ENCODE measurements at regions not wholly inside any gene's neighbourhood (a gene's known extent, or its start where the extent isn't known, plus 50 kb on each side); places are given as distances from the start of the nearest gene placed in this dataset.

DNA sequence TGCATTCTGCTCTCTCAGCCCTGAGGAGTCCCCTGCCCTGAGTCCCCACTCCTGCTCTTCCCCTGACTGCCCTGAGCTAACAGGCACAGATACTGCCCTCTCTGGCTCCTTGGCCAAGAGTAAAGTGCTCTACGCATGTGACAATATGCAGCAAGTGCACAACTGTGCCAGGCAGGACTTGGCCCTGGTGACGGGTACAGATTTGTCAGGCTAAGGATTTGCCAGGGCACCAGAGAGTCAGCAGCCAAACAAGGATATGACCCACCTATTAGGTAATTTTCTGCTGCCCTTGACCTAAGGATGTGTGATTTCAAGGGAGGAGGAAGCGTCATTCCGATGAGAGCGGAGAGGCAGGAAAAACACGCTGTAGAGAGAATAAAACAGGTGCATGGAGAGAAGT lies 339.0 kb downstream of the PTPRU start:
- in situ Hi-C loops (cut with MboI) (no loop called here), intact Hi-C loops (cut with micrococcal nuclease; ENCODE audit: unreplicated experiment) (loop anchor here (2.0 kb wide), 1 partner anchor 36 kb away; no protein-coding TSS in a partner anchor)
- ChIA-PET POLR2A (no interaction called here), CTCF (no interaction called here), SMC1A (ENCODE audit: uncharacterized antibody, unreplicated experiment) (no interaction called here), RAD21 (ENCODE audit: unreplicated experiment) (no interaction called here)
- FAIRE-seq: no peak
- ATAC-seq: no peak
- no peak for DNase-seq (ENCODE audit: low read depth, low spot score)
- Histone ChIP-seq H3K36me3 (ENCODE audit: control insufficient read depth in 2 of 2, insufficient read depth in 2 of 2, low read length in 1 of 2) (no peaks in the 10 kb centered on the region), H3K79me2 (ENCODE audit: control insufficient read depth, insufficient read depth, low read length) (no peaks in the 10 kb centered on the region), H4K20me1 (ENCODE audit: control insufficient read depth, insufficient read depth) (no peaks in the 10 kb centered on the region), H3K9ac (ENCODE audit: control insufficient read depth, insufficient read depth, low read length) (no peak overlapping the region), H3K4me1 (ENCODE audit: control insufficient read depth, insufficient read depth, low read length) (no peaks in the 10 kb centered on the region), H2AFZ (ENCODE audit: control insufficient read depth, low read depth, low read length) (no peak overlapping the region), H3K9me3 (replicated peaks; ENCODE audit: control insufficient read depth, insufficient read depth, low read length) (no peaks in the 10 kb centered on the region), H3K27me3 (replicated peaks in 1 of 2; ENCODE audit: control insufficient read depth in 2 of 2, insufficient read depth in 2 of 2, low read length in 1 of 2) (peaks cover 1 to 2% of the 10 kb centered on the region in 2 experiments; a peak in 2 of 4 replicates), H3K4me3 (no peak overlapping the region), H3K4me2 (ENCODE audit: control insufficient read depth, insufficient read depth) (no peak overlapping the region), H3K27ac (ENCODE audit: control insufficient read depth, insufficient read depth) (no peak overlapping the region)
- WGBS (ENCODE audit: insufficient coverage, insufficient replicate concordance, low lambda C conversion rate, missing lambda C conversion rate): 29% methylated on average over 6 of the region's 6 CpGs
- no TSS peak for BruUV-seq (replicated peaks)
- no peak for TF ChIP-seq MEF2A (IDR thresholded peaks at IDR 0.05; ENCODE audit: insufficient read depth, low read depth, low read length)
- TF ChIP-seq, protein P1, sequence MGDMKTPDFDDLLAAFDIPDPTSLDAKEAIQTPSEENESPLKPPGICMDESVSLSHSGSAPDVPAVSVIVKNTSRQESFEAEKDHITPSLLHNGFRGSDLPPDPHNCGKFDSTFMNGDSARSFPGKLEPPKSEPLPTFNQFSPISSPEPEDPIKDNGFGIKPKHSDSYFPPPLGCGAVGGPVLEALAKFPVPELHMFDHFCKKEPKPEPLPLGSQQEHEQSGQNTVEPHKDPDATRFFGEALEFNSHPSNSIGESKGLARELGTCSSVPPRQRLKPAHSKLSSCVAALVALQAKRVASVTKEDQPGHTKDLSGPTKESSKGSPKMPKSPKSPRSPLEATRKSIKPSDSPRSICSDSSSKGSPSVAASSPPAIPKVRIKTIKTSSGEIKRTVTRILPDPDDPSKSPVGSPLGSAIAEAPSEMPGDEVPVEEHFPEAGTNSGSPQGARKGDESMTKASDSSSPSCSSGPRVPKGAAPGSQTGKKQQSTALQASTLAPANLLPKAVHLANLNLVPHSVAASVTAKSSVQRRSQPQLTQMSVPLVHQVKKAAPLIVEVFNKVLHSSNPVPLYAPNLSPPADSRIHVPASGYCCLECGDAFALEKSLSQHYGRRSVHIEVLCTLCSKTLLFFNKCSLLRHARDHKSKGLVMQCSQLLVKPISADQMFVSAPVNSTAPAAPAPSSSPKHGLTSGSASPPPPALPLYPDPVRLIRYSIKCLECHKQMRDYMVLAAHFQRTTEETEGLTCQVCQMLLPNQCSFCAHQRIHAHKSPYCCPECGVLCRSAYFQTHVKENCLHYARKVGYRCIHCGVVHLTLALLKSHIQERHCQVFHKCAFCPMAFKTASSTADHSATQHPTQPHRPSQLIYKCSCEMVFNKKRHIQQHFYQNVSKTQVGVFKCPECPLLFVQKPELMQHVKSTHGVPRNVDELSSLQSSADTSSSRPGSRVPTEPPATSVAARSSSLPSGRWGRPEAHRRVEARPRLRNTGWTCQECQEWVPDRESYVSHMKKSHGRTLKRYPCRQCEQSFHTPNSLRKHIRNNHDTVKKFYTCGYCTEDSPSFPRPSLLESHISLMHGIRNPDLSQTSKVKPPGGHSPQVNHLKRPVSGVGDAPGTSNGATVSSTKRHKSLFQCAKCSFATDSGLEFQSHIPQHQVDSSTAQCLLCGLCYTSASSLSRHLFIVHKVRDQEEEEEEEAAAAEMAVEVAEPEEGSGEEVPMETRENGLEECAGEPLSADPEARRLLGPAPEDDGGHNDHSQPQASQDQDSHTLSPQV (IDR thresholded peaks at IDR 0.05): no peak
- TF ChIP-seq GATAD2B (conservative IDR thresholded peaks at IDR 0.05; ENCODE audit: low read depth): no peak

DNA sequence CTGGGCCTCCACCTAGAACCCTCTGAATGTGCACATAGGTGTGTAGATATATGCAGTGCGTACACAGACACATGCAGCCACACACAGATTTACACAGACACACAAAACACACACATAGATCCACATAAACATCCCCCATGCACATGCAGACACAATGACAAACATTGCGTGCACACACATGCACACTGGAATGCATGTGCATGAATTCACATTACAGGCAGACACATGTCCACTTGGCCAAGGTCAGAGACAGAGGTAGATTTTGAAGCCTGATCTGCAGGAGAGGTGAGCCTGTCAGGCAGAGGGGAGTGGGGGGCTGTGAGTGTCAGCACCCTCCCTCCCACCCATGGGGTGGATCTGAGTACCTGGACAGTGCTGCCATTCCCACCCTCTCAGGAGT lies 338.5 kb downstream of the PTPRU start:
- ATAC-seq: no peak
- 50% methylated on average over 2 of the region's 2 CpGs for WGBS (ENCODE audit: insufficient coverage, insufficient replicate concordance, low lambda C conversion rate, missing lambda C conversion rate)
- no peaks in the 10 kb centered on the region for H4K20me1 ChIP-seq (ENCODE audit: control insufficient read depth, insufficient read depth)
- H3K4me1 ChIP-seq (ENCODE audit: control insufficient read depth, insufficient read depth, low read length): no peaks in the 10 kb centered on the region
- ChIA-PET CTCF (no interaction called here), SMC1A (ENCODE audit: uncharacterized antibody, unreplicated experiment) (no interaction called here), RAD21 (ENCODE audit: unreplicated experiment) (no interaction called here), POLR2A (no interaction called here)
- H3K27me3 ChIP-seq (replicated peaks in 1 of 2; ENCODE audit: control insufficient read depth in 2 of 2, insufficient read depth in 2 of 2, low read length in 1 of 2): peaks cover 1 to 2% of the 10 kb centered on the region in 2 experiments; a peak in 1 of 4 replicates
- no peaks in the 10 kb centered on the region for H3K36me3 ChIP-seq (ENCODE audit: control insufficient read depth in 2 of 2, insufficient read depth in 2 of 2, low read length in 1 of 2)
- no peak overlapping the region for H3K9ac ChIP-seq (ENCODE audit: control insufficient read depth, insufficient read depth, low read length)
- no peak overlapping the region for H3K27ac ChIP-seq (ENCODE audit: control insufficient read depth, insufficient read depth)
- no peak overlapping the region for H3K4me2 ChIP-seq (ENCODE audit: control insufficient read depth, insufficient read depth)
- BruUV-seq (replicated peaks): no TSS peak
- in situ Hi-C loops (cut with MboI): no loop called here
- H3K79me2 ChIP-seq (ENCODE audit: control insufficient read depth, insufficient read depth, low read length): no peaks in the 10 kb centered on the region
- H2AFZ ChIP-seq (ENCODE audit: control insufficient read depth, low read depth, low read length): no peak overlapping the region
- intact Hi-C loops (cut with micrococcal nuclease; ENCODE audit: unreplicated experiment): loop anchor here (2.0 kb wide), 1 partner anchor 36 kb away; no protein-coding TSS in a partner anchor
- no peak overlapping the region for H3K4me3 ChIP-seq
- DNase-seq (ENCODE audit: low read depth, low spot score): no peak
- no peaks in the 10 kb centered on the region for H3K9me3 ChIP-seq (replicated peaks; ENCODE audit: control insufficient read depth, insufficient read depth, low read length)
- no peak for FAIRE-seq
- TF ChIP-seq, protein P2, sequence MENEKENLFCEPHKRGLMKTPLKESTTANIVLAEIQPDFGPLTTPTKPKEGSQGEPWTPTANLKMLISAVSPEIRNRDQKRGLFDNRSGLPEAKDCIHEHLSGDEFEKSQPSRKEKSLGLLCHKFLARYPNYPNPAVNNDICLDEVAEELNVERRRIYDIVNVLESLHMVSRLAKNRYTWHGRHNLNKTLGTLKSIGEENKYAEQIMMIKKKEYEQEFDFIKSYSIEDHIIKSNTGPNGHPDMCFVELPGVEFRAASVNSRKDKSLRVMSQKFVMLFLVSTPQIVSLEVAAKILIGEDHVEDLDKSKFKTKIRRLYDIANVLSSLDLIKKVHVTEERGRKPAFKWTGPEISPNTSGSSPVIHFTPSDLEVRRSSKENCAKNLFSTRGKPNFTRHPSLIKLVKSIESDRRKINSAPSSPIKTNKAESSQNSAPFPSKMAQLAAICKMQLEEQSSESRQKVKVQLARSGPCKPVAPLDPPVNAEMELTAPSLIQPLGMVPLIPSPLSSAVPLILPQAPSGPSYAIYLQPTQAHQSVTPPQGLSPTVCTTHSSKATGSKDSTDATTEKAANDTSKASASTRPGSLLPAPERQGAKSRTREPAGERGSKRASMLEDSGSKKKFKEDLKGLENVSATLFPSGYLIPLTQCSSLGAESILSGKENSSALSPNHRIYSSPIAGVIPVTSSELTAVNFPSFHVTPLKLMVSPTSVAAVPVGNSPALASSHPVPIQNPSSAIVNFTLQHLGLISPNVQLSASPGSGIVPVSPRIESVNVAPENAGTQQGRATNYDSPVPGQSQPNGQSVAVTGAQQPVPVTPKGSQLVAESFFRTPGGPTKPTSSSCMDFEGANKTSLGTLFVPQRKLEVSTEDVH (IDR thresholded peaks at IDR 0.05; ENCODE audit: low read depth, partially characterized antibody): no peak
- TF ChIP-seq JUNB (IDR thresholded peaks at IDR 0.05): no peak
- TF ChIP-seq BRCA1 (IDR thresholded peaks at IDR 0.05; ENCODE audit: low read depth, low read length): no peak
- TF ChIP-seq, protein P3, sequence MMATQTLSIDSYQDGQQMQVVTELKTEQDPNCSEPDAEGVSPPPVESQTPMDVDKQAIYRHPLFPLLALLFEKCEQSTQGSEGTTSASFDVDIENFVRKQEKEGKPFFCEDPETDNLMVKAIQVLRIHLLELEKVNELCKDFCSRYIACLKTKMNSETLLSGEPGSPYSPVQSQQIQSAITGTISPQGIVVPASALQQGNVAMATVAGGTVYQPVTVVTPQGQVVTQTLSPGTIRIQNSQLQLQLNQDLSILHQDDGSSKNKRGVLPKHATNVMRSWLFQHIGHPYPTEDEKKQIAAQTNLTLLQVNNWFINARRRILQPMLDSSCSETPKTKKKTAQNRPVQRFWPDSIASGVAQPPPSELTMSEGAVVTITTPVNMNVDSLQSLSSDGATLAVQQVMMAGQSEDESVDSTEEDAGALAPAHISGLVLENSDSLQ (IDR thresholded peaks at IDR 0.05): no peak
- no peak for TF ChIP-seq NFXL1 (IDR thresholded peaks at IDR 0.05; ENCODE audit: borderline replicate concordance)
- no peak for TF ChIP-seq NR2F1 (conservative IDR thresholded peaks at IDR 0.05)
